Thyroid gland (tissue), 4 donors: ENCODE measurements at regions not wholly inside any gene's neighbourhood (a gene's known extent, or its start where the extent isn't known, plus 50 kb on each side); places are given as distances from the start of the nearest gene placed in this dataset.

Experiments used
- DNase-seq, 2 donors: peaks; one replicate each; pipeline ENCODE4 v3.0.0-alpha.2; 2019
- H3K27ac ChIP-seq, 3 donors: fragments of 200-600 bp; sonication (generic); 1 replicate in 2 of 3; 2 replicates in 1 of 3; pipeline ENCODE4 v1.5.1; 2016 to 2019; ENCODE audit warnings: mild to moderate bottlenecking in 1 of 3, moderate library complexity in 1 of 3
- H3K27me3 ChIP-seq: fragments of 200-600 bp; sonication (generic); one replicate; pipeline ENCODE4 v1.5.1; 2019
- H3K36me3 ChIP-seq, 2 donors: fragments of 200-600 bp; sonication (generic); one replicate each; pipeline ENCODE4 v1.5.1; 2016 to 2019
- H3K4me1 ChIP-seq, 2 donors: fragments of 200-600 bp; sonication (generic); one replicate each; pipeline ENCODE4 v1.5.1; 2017 to 2019
- H3K4me3 ChIP-seq, 3 donors: fragments of 200-600 bp; sonication (generic); replicated peaks in 1 of 3; 1 replicate in 2 of 3; 2 replicates in 1 of 3; pipeline ENCODE4 v1.5.1; 2016; ENCODE audit warnings: mild to moderate bottlenecking in 1 of 3
- H3K9me3 ChIP-seq: fragments of 200-600 bp; sonication (generic); one replicate; pipeline ENCODE4 v1.5.1; 2017
- POLR2A ChIP-seq, 2 donors: fragments of 450-650 bp; IDR thresholded peaks; one replicate each; pipeline ENCODE4 v1.6.1; 2017; ENCODE audit warnings: antibody characterized with exemption in 2 of 2, mild to moderate bottlenecking in 2 of 2, moderate library complexity in 1 of 2
- WGBS, 2 donors: methylation state at CpG; one replicate each; pipeline ENCODE4 v1.1.5; 2017; 5-methylcytosine and 5-hydroxymethylcytosine counted together
- intact Hi-C: fragments of 100-400 bp; cut with DNase I; formaldehyde crosslinking; loops from one replicate; pipeline ENCODE4 v1.15.1; 2023
- TF ChIP-seq, protein P1 (sequence below), 6 experiments: fragments of 200-600 bp in 3 of 6; fragments of 450-650 bp in 3 of 6; sonication (generic) in 3 of 6; IDR thresholded peaks; one replicate each; pipeline ENCODE4 v1.5.1; 2016 to 2019; ENCODE audit warnings: antibody characterized with exemption in 6 of 6, mild to moderate bottlenecking in 2 of 6, inconsistent platforms in 1 of 6, moderate library complexity in 1 of 6

DNA sequence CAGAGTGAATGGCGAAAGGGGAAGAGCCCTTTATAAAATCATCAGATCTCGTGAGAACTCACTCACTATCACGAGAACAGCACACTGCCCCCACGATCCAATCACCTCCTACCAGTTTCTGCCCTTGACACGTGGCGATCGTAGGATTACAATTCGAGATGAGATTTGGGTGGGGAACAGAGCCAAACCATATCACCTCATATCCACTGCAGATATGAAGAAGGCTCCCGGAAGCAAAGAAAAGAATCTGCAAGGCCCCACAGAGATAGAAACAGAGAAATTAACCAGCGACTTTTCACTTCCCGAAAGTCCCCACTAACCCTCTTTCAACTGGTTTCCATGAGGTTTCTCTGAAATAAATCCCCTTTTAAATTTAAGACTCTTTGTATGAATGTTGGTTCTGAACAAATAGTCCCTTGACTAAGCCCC, 86.2 kb upstream of the IRF2BP2 start:
- no peak for DNase-seq
- WGBS, 2 donors, result 83 to 90% methylated on average over 11 of the region's 11 CpGs
- no peak overlapping the region for H3K4me3 ChIP-seq
- intact Hi-C loops, result no loop called here
- no peaks in the 10 kb centered on the region for H3K36me3 ChIP-seq
- peaks cover 0 to 12% of the 10 kb centered on the region in 2 donors for H3K4me1 ChIP-seq
- no peak overlapping the region for H3K27ac ChIP-seq
- no peak for TF ChIP-seq POLR2A (IDR thresholded peaks at IDR 0.05)
- TF ChIP-seq, protein P1, sequence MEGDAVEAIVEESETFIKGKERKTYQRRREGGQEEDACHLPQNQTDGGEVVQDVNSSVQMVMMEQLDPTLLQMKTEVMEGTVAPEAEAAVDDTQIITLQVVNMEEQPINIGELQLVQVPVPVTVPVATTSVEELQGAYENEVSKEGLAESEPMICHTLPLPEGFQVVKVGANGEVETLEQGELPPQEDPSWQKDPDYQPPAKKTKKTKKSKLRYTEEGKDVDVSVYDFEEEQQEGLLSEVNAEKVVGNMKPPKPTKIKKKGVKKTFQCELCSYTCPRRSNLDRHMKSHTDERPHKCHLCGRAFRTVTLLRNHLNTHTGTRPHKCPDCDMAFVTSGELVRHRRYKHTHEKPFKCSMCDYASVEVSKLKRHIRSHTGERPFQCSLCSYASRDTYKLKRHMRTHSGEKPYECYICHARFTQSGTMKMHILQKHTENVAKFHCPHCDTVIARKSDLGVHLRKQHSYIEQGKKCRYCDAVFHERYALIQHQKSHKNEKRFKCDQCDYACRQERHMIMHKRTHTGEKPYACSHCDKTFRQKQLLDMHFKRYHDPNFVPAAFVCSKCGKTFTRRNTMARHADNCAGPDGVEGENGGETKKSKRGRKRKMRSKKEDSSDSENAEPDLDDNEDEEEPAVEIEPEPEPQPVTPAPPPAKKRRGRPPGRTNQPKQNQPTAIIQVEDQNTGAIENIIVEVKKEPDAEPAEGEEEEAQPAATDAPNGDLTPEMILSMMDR (IDR thresholded peaks at IDR 0.05), result no peak
- no peaks in the 10 kb centered on the region for H3K27me3 ChIP-seq
- no peaks in the 10 kb centered on the region for H3K9me3 ChIP-seq

DNA sequence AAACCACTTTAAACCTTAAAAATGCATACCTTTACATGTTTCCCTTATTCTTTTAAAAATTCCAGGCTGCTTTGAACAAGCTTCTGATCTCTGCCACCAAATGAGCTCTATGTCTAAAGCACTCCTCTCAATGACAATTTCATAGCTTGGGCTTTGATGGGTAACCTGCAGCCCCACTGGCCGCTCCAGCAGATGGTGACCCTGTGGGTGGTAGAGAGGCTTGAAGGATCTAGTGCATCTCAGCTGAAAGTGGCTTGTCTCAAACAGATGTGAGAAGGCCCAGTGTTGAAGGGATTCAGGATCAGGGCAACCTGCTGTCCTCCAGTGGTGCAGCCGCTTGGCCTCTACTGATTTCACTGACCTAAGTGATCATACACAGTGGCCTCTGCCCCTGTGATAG, 84.7 kb upstream of the IRF2BP2 start:
- intact Hi-C loops, result no loop called here
- no peaks in the 10 kb centered on the region for H3K36me3 ChIP-seq
- no peak overlapping the region for H3K4me3 ChIP-seq
- H3K9me3 ChIP-seq, result no peaks in the 10 kb centered on the region
- H3K27ac ChIP-seq, result no peak overlapping the region
- DNase-seq, result no peak
- WGBS, 2 donors, result 47 to 59% methylated on average over 1 to 2 of the region's 2 CpGs
- H3K4me1 ChIP-seq, result peaks cover 0 to 3% of the 10 kb centered on the region in 2 donors
- H3K27me3 ChIP-seq, result no peaks in the 10 kb centered on the region
- TF ChIP-seq, protein P1 (IDR thresholded peaks at IDR 0.05), result no peak
- TF ChIP-seq POLR2A (IDR thresholded peaks at IDR 0.05), result no peak

DNA sequence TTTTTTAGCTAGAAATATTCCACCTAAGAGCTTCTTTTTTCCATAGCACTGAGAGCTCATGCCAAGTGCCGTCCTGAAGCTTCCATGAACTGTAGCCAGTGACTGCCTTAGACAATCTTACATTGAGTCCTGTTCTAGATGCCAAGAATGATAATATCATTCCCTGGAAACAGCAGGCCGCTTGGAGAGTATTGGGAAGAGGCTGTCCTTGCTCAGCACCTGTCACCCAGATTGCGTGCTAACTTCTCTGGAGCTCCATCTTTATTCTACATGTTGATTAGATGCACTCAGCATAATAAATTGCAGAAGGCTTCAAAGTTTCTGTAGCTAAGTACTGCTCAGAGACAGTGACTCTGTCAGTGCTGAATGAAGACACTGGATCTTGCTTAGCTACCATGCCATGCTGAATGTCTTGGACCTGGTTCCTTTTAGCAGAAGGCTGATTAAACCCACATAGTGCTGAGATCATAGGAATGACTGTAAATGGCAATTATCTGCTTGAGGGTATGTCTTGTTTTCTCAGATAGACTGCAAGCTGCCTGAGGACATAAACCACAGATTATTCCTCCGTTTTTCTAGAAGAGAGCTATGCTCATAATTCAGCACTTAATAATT, 83.1 kb upstream of the IRF2BP2 start:
- 89 to 99% methylated on average over 4 of the region's 4 CpGs for WGBS, 2 donors
- TF ChIP-seq POLR2A (IDR thresholded peaks at IDR 0.05), result no peak
- TF ChIP-seq, protein P1 (IDR thresholded peaks at IDR 0.05), result no peak
- Histone ChIP-seq H3K4me1 (no peaks in the 10 kb centered on the region), H3K27me3 (no peaks in the 10 kb centered on the region), H3K4me3 (no peak overlapping the region), H3K27ac (no peak overlapping the region), H3K36me3 (no peaks in the 10 kb centered on the region), H3K9me3 (no peaks in the 10 kb centered on the region)
- DNase-seq, result no peak
- intact Hi-C loops, result no loop called here

DNA sequence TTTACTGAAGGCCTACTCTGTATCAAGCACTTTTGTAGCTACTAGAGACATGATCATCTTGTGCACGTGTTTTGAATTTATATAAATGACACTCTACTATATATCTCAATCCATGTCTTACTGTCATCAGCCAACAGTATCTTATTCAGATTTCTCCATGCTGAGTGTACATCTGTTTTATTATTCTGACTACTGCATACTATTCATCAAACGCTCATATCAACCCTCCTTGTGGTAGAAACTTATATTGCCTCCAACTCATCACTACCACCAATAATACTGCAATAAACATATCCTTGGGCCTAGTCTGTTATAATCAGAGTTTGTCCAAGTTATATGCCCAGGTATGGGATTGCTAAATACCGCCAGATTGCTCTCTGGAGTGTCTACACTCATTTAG, 81.6 kb upstream of the IRF2BP2 start:
- Histone ChIP-seq H3K36me3 (no peaks in the 10 kb centered on the region), H3K4me3 (no peak overlapping the region), H3K9me3 (no peaks in the 10 kb centered on the region), H3K4me1 (no peaks in the 10 kb centered on the region), H3K27ac (no peak overlapping the region), H3K27me3 (no peaks in the 10 kb centered on the region)
- TF ChIP-seq POLR2A (IDR thresholded peaks at IDR 0.05), result no peak
- TF ChIP-seq, protein P1 (IDR thresholded peaks at IDR 0.05), result peak in 2 of 6 experiments; percentile 4 to 13
- 64 to 78% methylated on average over 3 of the region's 3 CpGs for WGBS, 2 donors
- intact Hi-C loops, result no loop called here
- no peak for DNase-seq

DNA sequence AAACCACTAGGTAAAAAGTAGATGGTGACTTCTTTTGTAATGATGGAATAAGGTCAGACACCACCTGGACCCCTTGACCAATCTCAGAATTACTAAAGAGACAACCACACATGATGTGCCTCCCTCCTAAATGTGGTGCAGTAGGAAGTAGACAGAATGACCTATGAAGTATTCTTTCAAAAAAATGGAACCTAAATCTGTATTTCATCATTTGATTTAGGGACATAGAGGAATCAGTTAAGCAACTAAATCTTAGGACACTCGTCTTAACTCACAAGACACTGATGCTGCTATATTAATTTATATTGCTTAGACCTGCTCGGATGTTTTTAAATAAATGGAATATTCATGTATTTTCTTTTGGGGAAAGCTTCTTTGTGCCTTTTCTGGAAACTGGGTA, 80.9 kb upstream of the IRF2BP2 start:
- Histone ChIP-seq H3K36me3 (no peaks in the 10 kb centered on the region), H3K9me3 (no peaks in the 10 kb centered on the region), H3K27ac (no peak overlapping the region), H3K4me1 (no peaks in the 10 kb centered on the region), H3K4me3 (no peak overlapping the region), H3K27me3 (no peaks in the 10 kb centered on the region)
- intact Hi-C loops, result no loop called here
- no peak for TF ChIP-seq POLR2A (IDR thresholded peaks at IDR 0.05)
- TF ChIP-seq, protein P1 (IDR thresholded peaks at IDR 0.05), result no peak
- WGBS, 2 donors, result 91 to 92% methylated on average over 2 of the region's 2 CpGs
- DNase-seq, result no peak
